ENCODE measurements at regions not wholly inside any gene's neighbourhood (a gene's known extent, or its start where the extent isn't known, plus 50 kb on each side); places are given as distances from the start of the nearest gene placed in this dataset.

DNA sequence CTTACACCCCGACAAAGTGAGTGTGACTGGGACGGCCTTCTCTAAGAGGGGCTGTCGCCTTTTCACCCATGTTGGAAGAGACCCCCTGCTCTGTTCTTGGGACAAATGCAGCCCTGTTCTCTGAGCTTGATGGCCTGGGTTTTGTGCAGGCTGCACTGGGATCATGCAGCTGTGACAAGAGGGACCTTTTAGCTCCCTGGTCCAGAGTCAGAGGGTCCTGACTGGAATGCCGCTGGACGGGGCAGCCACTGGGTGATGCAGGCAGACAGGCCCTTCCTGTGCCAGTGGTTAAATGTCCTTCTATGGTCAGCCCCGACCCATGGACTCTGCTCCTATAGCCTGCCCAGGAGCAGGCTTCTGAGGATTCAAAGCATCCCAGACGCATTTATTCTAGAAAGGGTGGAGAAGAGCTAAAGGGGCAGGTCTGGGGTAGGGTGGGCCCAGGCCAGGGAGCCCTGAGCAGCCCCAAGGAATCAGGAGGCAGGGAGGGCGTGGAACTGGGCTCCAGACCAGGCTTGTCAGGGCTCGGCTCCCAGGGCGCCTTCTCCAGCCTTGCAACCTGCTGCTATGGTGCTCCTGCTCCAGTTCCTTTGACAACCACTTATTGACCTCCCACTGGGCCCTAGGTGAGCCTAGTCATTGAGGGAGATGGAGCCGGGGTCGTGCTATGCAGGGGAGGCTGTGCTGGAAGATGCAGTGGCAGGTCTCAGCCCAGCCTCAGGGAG lies 277.9 kb upstream of the HS6ST1 start (continued):
- TF ChIP-seq, protein P1, sequence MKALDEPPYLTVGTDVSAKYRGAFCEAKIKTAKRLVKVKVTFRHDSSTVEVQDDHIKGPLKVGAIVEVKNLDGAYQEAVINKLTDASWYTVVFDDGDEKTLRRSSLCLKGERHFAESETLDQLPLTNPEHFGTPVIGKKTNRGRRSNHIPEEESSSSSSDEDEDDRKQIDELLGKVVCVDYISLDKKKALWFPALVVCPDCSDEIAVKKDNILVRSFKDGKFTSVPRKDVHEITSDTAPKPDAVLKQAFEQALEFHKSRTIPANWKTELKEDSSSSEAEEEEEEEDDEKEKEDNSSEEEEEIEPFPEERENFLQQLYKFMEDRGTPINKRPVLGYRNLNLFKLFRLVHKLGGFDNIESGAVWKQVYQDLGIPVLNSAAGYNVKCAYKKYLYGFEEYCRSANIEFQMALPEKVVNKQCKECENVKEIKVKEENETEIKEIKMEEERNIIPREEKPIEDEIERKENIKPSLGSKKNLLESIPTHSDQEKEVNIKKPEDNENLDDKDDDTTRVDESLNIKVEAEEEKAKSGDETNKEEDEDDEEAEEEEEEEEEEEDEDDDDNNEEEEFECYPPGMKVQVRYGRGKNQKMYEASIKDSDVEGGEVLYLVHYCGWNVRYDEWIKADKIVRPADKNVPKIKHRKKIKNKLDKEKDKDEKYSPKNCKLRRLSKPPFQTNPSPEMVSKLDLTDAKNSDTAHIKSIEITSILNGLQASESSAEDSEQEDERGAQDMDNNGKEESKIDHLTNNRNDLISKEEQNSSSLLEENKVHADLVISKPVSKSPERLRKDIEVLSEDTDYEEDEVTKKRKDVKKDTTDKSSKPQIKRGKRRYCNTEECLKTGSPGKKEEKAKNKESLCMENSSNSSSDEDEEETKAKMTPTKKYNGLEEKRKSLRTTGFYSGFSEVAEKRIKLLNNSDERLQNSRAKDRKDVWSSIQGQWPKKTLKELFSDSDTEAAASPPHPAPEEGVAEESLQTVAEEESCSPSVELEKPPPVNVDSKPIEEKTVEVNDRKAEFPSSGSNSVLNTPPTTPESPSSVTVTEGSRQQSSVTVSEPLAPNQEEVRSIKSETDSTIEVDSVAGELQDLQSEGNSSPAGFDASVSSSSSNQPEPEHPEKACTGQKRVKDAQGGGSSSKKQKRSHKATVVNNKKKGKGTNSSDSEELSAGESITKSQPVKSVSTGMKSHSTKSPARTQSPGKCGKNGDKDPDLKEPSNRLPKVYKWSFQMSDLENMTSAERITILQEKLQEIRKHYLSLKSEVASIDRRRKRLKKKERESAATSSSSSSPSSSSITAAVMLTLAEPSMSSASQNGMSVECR (CRISPR knock-in tag; IDR thresholded peaks at IDR 0.05; ENCODE audit: borderline replicate concordance): no peak
- TF ChIP-seq MYBL2 (CRISPR knock-in tag; IDR thresholded peaks at IDR 0.05) (no peak), PRRX2 (CRISPR knock-in tag; IDR thresholded peaks at IDR 0.05) (no peak), CBFB (CRISPR knock-in tag; IDR thresholded peaks at IDR 0.05; ENCODE audit: low read depth) (no peak), NFE2L1 (CRISPR knock-in tag; IDR thresholded peaks at IDR 0.05) (no peak)
- TF ChIP-seq, protein P2, sequence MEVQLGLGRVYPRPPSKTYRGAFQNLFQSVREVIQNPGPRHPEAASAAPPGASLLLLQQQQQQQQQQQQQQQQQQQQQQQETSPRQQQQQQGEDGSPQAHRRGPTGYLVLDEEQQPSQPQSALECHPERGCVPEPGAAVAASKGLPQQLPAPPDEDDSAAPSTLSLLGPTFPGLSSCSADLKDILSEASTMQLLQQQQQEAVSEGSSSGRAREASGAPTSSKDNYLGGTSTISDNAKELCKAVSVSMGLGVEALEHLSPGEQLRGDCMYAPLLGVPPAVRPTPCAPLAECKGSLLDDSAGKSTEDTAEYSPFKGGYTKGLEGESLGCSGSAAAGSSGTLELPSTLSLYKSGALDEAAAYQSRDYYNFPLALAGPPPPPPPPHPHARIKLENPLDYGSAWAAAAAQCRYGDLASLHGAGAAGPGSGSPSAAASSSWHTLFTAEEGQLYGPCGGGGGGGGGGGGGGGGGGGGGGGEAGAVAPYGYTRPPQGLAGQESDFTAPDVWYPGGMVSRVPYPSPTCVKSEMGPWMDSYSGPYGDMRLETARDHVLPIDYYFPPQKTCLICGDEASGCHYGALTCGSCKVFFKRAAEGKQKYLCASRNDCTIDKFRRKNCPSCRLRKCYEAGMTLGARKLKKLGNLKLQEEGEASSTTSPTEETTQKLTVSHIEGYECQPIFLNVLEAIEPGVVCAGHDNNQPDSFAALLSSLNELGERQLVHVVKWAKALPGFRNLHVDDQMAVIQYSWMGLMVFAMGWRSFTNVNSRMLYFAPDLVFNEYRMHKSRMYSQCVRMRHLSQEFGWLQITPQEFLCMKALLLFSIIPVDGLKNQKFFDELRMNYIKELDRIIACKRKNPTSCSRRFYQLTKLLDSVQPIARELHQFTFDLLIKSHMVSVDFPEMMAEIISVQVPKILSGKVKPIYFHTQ (CRISPR knock-in tag; IDR thresholded peaks at IDR 0.05): no peak
- TF ChIP-seq, protein P3, sequence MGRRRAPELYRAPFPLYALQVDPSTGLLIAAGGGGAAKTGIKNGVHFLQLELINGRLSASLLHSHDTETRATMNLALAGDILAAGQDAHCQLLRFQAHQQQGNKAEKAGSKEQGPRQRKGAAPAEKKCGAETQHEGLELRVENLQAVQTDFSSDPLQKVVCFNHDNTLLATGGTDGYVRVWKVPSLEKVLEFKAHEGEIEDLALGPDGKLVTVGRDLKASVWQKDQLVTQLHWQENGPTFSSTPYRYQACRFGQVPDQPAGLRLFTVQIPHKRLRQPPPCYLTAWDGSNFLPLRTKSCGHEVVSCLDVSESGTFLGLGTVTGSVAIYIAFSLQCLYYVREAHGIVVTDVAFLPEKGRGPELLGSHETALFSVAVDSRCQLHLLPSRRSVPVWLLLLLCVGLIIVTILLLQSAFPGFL (CRISPR knock-in tag; IDR thresholded peaks at IDR 0.05; ENCODE audit: borderline replicate concordance): no peak
- TF ChIP-seq, protein P4, sequence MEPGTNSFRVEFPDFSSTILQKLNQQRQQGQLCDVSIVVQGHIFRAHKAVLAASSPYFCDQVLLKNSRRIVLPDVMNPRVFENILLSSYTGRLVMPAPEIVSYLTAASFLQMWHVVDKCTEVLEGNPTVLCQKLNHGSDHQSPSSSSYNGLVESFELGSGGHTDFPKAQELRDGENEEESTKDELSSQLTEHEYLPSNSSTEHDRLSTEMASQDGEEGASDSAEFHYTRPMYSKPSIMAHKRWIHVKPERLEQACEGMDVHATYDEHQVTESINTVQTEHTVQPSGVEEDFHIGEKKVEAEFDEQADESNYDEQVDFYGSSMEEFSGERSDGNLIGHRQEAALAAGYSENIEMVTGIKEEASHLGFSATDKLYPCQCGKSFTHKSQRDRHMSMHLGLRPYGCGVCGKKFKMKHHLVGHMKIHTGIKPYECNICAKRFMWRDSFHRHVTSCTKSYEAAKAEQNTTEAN (CRISPR knock-in tag; IDR thresholded peaks at IDR 0.05): no peak

DNA sequence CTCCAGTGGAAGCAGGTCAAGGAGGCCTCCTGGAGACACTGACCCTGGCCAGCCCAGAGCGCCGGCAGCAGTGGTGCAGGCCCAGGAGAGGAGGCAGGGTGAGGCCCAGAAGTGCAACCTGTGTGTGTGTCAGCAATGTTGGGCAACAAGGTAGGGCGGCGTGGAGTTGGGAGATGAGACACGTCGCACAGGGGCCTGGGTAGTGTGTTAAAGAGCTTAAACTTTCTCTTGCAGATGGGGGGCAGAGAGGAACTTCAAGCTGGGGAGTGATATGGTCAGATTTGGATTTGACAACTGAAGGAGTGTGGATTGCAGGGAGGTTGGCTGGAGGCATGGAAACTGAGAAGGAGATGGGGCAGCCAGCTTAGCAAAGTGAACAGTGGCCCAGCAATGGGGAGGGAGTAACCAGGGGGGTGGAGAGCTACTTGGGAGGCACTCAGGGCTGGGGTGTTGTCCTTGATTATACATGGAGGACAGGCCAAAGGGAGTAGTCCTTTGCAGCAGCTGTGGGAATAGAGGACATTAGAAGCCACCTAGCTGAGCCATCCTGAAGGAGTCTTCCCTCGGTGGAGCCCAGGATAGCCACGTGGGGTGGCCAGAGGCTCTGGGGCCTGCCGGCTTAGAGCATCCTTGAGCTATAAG lies 278.6 kb upstream of the HS6ST1 start:
- Mint-ChIP-seq H3K9me3 (no peaks in the 10 kb centered on the region), H3K4me3 (no peak overlapping the region), H3K4me1 (peaks cover 7% of the 10 kb centered on the region), H3K27ac (no peak overlapping the region), H3K36me3 (no peaks in the 10 kb centered on the region), H3K27me3 (ENCODE audit: low read depth) (no peaks in the 10 kb centered on the region)
- DNase-seq (ENCODE audit: low spot score) (no peak), ATAC-seq (no peak)
- TF ChIP-seq NFE2L1 (CRISPR knock-in tag; IDR thresholded peaks at IDR 0.05) (no peak), PRRX2 (CRISPR knock-in tag; IDR thresholded peaks at IDR 0.05) (no peak), HMGA2 (CRISPR knock-in tag; IDR thresholded peaks at IDR 0.05) (no peak), SP1 (CRISPR knock-in tag; conservative IDR thresholded peaks at IDR 0.05) (no peak), ZNF396 (CRISPR knock-in tag; IDR thresholded peaks at IDR 0.05; ENCODE audit: borderline replicate concordance) (no peak), ZNF416 (CRISPR knock-in tag; IDR thresholded peaks at IDR 0.05) (no peak), CBFB (CRISPR knock-in tag; IDR thresholded peaks at IDR 0.05; ENCODE audit: low read depth) (no peak)
- TF ChIP-seq, protein P5, sequence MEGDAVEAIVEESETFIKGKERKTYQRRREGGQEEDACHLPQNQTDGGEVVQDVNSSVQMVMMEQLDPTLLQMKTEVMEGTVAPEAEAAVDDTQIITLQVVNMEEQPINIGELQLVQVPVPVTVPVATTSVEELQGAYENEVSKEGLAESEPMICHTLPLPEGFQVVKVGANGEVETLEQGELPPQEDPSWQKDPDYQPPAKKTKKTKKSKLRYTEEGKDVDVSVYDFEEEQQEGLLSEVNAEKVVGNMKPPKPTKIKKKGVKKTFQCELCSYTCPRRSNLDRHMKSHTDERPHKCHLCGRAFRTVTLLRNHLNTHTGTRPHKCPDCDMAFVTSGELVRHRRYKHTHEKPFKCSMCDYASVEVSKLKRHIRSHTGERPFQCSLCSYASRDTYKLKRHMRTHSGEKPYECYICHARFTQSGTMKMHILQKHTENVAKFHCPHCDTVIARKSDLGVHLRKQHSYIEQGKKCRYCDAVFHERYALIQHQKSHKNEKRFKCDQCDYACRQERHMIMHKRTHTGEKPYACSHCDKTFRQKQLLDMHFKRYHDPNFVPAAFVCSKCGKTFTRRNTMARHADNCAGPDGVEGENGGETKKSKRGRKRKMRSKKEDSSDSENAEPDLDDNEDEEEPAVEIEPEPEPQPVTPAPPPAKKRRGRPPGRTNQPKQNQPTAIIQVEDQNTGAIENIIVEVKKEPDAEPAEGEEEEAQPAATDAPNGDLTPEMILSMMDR (IDR thresholded peaks at IDR 0.05): no peak
- TF ChIP-seq, protein P2 (CRISPR knock-in tag; IDR thresholded peaks at IDR 0.05): no peak
- TF ChIP-seq, protein P6, sequence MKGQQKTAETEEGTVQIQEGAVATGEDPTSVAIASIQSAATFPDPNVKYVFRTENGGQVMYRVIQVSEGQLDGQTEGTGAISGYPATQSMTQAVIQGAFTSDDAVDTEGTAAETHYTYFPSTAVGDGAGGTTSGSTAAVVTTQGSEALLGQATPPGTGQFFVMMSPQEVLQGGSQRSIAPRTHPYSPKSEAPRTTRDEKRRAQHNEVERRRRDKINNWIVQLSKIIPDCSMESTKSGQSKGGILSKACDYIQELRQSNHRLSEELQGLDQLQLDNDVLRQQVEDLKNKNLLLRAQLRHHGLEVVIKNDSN (CRISPR knock-in tag; IDR thresholded peaks at IDR 0.05): no peak
- TF ChIP-seq, protein P7, sequence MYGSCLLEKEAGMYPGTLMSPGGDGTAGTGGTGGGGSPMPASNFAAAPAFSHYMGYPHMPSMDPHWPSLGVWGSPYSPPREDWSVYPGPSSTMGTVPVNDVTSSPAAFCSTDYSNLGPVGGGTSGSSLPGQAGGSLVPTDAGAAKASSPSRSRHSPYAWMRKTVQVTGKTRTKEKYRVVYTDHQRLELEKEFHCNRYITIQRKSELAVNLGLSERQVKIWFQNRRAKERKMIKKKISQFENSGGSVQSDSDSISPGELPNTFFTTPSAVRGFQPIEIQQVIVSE (CRISPR knock-in tag; IDR thresholded peaks at IDR 0.05; ENCODE audit: borderline replicate concordance): no peak
- CTCF ChIA-PET: interaction anchor here (1.0 kb wide), 1 partner anchor 139 kb away, joined by 3 read pairs; no protein-coding TSS in a partner anchor
- POLR2A ChIA-PET: no interaction called here
